COR-L47 (cell line): ENCODE measurements at regions not wholly inside any gene's neighbourhood (a gene's known extent, or its start where the extent isn't known, plus 50 kb on each side); places are given as distances from the start of the nearest gene placed in this dataset.
"Not testable (repeated sequence)": the region's sequence is repeated elsewhere in the genome, so short reads cannot be mapped to it uniquely, and the experiment has no call there.

ENCODE experiments used
- DNase-seq: peaks from one replicate; lab custom pipeline; 2025; lab: John Stamatoyannopoulos, UW

- DNase-seq = no peak
These were observed 136.7 kb upstream of the ZNF746 start for GRCh38 chr7:149633976-149634945.

- DNase-seq = not testable (repeated sequence)
These were observed 130.9 kb upstream of the ZNF746 start for GRCh38 chr7:149628361-149629149.

DNA sequence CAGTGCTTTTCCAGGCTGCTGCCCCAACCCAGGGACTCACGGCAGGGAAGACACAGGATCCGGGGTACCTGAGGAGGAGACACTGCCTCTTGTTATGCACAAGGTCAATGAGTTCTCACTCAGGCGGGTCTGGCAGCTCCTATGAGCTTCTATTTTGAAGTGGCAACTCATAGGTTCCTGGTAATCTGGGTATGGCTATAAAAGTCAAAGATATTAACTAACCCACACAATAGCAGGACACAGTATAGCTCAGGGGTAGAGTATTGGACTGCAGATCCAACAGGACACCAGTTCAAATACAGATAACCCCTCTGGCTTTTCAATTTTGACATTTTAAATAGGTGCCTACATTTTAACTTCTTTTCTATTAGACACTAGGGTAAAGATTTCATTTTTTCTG lies 130.3 kb upstream of the ZNF746 start:
- no peak for DNase-seq

- no peak for DNase-seq
These were observed 129.4 kb upstream of the ZNF746 start for GRCh38 chr7:149626972-149627371.

- no peak for DNase-seq
These were observed 128.4 kb upstream of the ZNF746 start for GRCh38 chr7:149625947-149626392.

- peak; percentile 49 for DNase-seq
These were observed 127.8 kb upstream of the ZNF746 start for GRCh38 chr7:149625340-149625946.

DNA sequence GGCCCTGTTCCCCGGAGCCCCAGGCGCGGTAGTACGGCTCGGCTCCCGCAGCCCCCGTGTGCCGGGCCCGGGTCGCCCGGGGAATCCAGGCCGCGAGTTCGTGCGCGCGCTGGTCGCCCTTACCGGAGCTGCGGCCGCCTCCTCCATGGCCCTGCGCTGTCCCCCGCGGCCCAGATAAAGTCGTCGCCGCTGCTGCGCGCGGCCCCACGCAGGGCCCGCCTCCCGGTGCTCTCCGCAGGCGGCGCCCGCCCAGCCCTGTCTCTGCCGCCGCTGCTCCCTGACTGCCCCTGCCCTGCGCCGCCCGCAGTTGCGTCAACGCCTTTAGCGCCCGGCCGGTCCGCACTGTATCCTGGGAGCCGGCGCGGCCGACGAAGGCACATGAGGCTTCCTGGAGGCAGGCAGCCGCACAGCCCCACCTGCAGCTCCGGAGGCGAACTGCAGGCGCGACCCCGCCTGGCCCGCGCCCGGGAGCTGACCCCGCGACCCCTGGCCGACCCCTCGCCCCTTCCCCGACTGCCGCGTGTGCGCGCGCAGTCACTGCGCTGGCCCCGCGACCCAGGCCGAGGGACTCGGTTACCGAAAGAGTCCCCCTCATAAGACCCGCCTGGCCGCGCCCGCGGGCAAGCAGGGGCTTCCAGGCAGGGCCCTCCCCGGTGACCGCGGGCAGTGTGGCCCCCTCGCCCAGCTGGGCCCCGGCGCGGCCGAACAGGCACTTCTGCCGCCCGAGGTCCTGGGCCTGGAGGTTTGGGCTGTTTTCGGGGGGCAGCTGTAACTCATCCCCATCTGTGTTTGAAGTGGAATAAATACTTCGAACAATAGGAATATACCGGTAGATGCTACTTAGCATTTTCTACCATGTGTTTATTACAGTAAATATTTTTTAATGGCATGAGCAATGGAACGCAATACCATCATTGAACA lies 127.1 kb upstream of the ZNF746 start:
- DNase-seq = peak; percentile 93

GRCh38 chr7:149624006-149624405 lies 126.4 kb upstream of the ZNF746 start:
- peak; percentile 25 for DNase-seq

DNA sequence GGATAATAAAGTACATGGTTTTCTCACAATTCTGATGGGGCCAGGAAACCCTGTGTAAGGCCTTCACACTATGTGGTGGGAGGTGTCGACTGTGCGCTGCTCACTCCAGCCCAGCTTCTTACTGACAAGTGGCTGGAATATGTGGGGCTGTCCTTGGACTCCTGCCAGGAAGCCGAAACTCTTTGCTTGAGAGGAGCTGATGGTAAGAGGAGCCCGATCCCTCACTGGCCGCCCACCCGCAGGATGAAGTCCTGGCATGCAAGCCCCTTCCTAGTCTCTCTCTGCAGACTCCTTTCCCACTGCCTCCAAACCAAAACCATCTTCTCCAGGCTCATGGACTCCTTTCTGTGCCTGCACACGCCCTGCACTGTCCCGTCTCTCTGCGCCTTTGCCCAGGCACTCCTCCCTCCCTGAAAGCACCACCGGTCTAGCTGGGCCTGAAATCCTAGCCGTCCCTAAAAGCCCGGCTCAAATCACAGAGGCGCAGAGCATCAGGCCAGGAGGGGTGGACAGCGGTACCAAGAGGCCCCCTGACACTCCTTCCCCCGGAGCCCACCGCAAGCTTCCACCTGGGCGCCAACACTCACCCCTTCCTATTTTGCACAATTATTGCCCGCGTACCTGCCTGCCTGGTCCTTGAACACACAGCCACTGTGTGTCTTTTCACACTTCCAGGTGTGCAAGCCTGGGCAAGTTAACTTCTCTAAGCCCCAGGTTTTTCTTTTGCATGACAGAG lies 125.8 kb upstream of the ZNF746 start:
- DNase-seq = peak; percentile 24

GRCh38 chr7:149622444-149623210 lies 125.0 kb upstream of the ZNF746 start:
- DNase-seq = no peak

DNA sequence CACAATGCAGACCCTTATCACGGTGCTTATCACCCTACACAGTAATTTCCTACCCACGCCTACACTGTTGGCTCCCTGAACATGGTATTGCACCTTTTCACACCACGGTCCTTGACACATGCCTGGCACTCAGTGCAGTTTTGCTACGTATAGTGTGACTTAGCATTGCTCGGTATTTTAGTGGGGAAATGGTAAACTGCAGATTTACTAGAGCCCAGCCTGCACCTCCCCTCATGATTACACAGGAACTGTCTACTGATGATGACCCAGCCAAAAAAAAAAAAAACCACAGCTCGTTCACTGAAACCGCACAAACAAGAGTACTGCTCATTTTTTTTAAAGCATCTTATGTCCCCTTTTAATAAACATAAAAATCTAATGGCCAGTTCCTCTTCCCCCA lies 124.2 kb upstream of the ZNF746 start:
- DNase-seq = no peak

- DNase-seq = no peak
These were observed 123.4 kb upstream of the ZNF746 start for GRCh38 chr7:149620961-149621360.

DNA sequence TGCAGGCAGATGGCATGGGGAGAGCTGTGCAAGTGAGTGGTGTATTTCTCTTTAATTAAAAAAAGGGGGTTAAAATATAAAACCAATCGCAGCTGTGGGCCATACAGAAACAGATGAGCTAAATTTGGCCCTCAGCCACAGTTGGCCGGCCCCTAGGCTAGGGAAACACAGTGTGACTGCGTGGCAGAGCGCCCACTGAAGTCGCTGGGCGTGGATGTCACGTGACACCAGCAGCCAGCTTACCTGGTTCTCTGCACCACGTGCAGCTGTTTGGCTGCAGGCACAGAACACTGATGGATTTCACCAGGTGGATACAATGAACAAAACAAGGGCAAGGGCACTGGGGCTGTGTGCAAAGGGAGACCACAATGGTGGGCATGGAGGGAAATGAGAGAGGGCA lies 119.3 kb upstream of the ZNF746 start:
- DNase-seq = peak; percentile 8

DNA sequence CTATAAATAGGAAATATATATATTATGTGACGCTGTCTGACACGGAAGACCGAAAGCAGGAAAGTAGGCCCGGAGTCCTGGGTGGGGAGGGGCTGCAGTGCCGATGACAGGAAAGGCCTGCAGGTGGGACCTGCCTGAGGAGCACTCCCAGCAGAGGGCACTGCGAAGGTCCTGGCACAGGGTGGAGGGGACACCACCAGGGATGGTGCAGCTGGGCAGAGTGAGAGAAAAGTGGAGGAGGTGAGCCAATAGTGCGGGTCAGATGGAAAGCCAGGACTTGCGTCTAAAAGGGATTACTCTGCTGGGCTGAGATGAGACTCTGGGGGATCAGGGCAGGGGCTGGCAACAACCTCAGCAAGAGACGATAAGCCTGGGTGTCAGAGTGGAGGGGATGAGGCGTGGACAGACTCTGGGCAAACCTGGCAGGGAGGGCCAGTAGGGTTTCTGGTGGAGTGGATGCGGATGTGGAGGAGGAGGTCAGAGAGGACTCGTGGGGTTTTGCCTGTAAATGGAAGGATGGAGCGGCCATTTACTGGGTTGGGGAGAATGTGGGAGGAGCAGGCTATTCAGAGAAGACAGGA lies 118.2 kb upstream of the ZNF746 start:
- DNase-seq = no peak

- no peak for DNase-seq
These were observed 112.9 kb upstream of the ZNF746 start for GRCh38 chr7:149610441-149611011.

DNA sequence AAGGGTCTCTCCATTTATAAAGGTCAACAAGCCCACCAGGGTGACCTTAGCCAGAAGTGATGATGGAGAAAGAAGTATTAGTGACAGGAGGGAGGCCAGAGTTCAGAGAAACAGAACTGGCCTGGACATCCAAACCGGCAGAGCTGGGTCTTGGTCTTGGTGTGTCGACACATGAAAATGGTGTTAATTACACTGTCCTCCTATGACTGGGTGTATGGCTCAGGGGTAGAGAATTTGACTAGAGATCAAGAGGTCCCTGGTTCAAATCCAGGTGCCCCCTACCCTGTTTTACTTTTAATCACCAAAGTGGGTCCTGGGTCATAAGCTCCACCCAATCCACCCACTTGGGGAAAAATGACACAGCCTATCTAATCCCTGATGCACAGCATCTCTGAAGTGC lies 110.6 kb upstream of the ZNF746 start:
- DNase-seq = no peak

GRCh38 chr7:149607683-149608082 lies 110.1 kb upstream of the ZNF746 start:
- DNase-seq = no peak

DNA sequence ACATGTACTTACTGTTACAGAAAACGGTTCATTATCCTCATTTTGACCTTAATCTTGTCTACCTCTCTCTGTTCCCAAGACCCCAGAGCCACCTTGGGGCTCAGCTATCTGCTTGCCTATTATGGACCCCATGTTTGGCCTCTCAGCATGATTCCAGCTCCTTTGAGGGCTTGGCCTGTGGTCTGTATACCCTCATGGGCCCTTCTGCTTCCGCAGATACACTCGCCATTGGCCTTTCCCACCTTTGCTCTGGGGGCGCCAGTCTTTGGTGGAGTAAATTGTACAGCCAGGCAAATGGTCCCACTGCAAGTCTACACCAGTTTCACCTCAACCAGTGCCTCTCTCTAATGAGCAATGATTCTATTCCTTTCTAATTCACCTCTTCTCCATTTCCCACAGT lies 109.2 kb upstream of the ZNF746 start:
- DNase-seq = no peak

DNA sequence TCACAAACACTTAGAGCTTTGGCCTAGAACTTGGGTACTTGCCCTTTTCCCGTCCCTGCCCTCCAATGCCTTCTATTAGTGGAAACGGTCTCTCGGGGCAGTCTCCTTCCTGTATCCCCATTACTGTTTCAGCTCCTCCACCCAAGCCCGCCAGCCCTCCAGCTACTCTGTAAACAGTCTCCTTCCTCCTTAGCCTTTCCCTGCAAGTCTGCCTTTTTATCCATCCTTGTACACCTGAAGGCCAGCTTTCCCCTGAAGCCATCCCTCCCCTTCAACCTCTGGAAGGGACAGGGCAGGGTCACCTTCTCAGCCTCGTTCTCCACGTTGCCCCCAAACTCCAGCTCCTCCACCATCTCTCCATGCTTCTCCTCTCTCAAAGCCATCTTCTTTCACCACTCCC lies 108.1 kb upstream of the ZNF746 start:
- DNase-seq = no peak
